NB4 (cell line): ENCODE measurements at regions not wholly inside any gene's neighbourhood (a gene's known extent, or its start where the extent isn't known, plus 50 kb on each side); places are given as distances from the start of the nearest gene placed in this dataset.

Experiments used
- DNase-seq: peaks from one replicate; pipeline ENCODE4 v3.0.0; 2010; ENCODE audit warnings: low read depth
- H3K4me3 ChIP-seq: one replicate; pipeline ENCODE4 v1.5.1; 2011; ENCODE audit warnings: mild to moderate bottlenecking, low read depth, low read length, moderate library complexity
- MAX ChIP-seq: IDR thresholded peaks from 2 replicates; pipeline ENCODE4 v1.6.1; 2011; ENCODE audit warnings: low read depth, low read length
- MYC ChIP-seq: IDR thresholded peaks from 2 replicates; pipeline ENCODE4 v1.6.1; 2011; ENCODE audit warnings: low read depth, low read length
- POLR2A ChIP-seq: IDR thresholded peaks from 2 replicates; pipeline ENCODE4 v1.6.1; 2011; ENCODE audit warnings: mild to moderate bottlenecking; ENCODE audit not compliant: insufficient read length; ENCODE audit errors: extremely low read depth
- TF ChIP-seq, protein P1 (sequence below): IDR thresholded peaks from one replicate; pipeline ENCODE4 v1.5.1; 2012; ENCODE audit warnings: low read depth, low read length

DNA sequence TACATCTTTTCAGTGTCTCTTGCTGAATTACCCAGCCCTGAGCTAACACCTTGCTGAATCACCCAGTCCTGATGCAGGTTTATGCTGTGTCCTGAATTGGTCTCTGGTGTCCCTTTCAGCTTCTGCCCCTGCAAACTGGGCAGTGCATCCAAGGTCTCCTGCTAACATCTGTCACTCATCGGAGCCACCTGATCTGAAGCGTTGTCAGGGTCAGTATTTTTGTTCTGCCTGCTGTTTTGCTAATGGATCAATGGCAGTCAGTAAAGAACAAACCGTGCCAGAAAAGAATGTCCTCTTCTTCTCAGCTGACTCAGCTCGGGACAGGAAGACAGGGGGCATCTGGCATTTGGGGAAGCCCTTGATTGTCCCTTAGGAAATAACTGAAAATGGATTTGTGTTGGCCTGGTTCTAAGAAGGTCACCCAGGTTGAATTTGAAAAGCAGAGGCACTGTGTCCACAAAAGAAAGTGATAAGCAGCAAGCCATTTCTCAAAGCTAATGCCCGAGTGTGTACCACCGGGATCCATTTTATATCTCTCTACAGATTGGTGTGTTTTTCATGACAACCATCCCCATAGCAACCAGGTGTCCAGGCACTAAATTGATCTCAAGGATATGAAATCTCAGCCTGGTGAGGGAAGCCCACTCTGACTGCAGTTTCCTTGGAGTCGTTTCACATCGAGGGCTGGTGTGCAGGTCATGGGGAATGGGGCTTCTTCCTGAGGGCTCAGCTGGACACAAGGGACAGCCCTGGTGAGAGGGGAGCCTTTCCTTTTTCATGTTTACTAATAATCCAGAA is 109.7 kb upstream of the IRF2BP2 start:
- H3K4me3 ChIP-seq: no peak overlapping the region
- no peak for DNase-seq
- no peak for TF ChIP-seq POLR2A
- TF ChIP-seq, protein P1, sequence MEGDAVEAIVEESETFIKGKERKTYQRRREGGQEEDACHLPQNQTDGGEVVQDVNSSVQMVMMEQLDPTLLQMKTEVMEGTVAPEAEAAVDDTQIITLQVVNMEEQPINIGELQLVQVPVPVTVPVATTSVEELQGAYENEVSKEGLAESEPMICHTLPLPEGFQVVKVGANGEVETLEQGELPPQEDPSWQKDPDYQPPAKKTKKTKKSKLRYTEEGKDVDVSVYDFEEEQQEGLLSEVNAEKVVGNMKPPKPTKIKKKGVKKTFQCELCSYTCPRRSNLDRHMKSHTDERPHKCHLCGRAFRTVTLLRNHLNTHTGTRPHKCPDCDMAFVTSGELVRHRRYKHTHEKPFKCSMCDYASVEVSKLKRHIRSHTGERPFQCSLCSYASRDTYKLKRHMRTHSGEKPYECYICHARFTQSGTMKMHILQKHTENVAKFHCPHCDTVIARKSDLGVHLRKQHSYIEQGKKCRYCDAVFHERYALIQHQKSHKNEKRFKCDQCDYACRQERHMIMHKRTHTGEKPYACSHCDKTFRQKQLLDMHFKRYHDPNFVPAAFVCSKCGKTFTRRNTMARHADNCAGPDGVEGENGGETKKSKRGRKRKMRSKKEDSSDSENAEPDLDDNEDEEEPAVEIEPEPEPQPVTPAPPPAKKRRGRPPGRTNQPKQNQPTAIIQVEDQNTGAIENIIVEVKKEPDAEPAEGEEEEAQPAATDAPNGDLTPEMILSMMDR: no peak
- TF ChIP-seq MAX: no peak
- no peak for TF ChIP-seq MYC

- no peak overlapping the region for H3K4me3 ChIP-seq
- no peak for DNase-seq
- no peak for TF ChIP-seq MYC
- TF ChIP-seq MAX: no peak
- no peak for TF ChIP-seq POLR2A
- TF ChIP-seq, protein P1: no peak
Measured at GRCh38 chr1:234718496-234719453, 108.8 kb upstream of the IRF2BP2 start.

DNA sequence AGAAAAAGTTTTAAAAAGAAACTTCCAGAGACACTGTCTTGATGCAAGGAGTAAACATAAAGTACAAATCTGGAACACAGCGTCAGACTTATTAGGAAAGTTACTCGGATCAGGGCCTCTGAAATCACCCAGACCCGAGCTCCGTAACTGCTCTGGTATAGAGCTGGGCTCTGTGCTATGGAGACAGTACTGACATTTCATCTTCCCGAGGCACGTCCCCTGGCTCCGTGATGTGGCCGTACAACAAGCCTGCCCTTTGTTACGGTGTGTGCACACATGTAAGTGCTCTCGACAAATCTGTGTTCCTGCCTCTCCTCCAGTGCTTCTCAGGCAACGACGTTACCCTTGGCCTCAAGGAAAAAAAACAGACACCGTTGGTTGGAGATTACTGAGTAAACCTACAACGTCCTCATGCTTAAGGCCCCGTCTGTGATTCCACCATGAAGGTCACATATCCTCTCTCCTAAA is 107.0 kb upstream of the IRF2BP2 start:
- TF ChIP-seq MAX (no peak), POLR2A (no peak), MYC (no peak)
- TF ChIP-seq, protein P1: no peak
- H3K4me3 ChIP-seq: no peak overlapping the region
- DNase-seq: no peak

GRCh38 chr1:234715252-234716014 is 105.5 kb upstream of the IRF2BP2 start:
- DNase-seq: no peak
- no peak overlapping the region for H3K4me3 ChIP-seq
- TF ChIP-seq MYC: no peak
- TF ChIP-seq, protein P1: no peak
- no peak for TF ChIP-seq MAX
- no peak for TF ChIP-seq POLR2A

- no peak for DNase-seq
- H3K4me3 ChIP-seq: no peak overlapping the region
- TF ChIP-seq, protein P1: no peak
- TF ChIP-seq MAX (no peak), POLR2A (no peak), MYC (no peak)
Measured at GRCh38 chr1:234713859-234714258, 103.9 kb upstream of the IRF2BP2 start.
